KOPT-K1 (cell line): ENCODE measurements at regions not wholly inside any gene's neighbourhood (a gene's known extent, or its start where the extent isn't known, plus 50 kb on each side); places are given as distances from the start of the nearest gene placed in this dataset.

Experiments
- H3K27ac ChIP-seq: fragments of 200-600 bp; sonication (generic); 2 replicates; pipeline ENCODE4 v1.5.1; 2016; ENCODE audit warnings: antibody characterized with exemption, mild to moderate bottlenecking, low read depth, low read length; ENCODE audit not compliant: poor library complexity, severe bottlenecking
- H3K36me3 ChIP-seq: fragments of 200-600 bp; sonication (generic); 2 replicates; pipeline ENCODE4 v1.5.1; 2017; ENCODE audit warnings: antibody characterized with exemption, mild to moderate bottlenecking, low read length, moderate library complexity; ENCODE audit not compliant: insufficient read depth
- H3K9me3 ChIP-seq: fragments of 200-600 bp; sonication (generic); 2 replicates; pipeline ENCODE4 v1.5.1; 2017; ENCODE audit warnings: antibody characterized with exemption, low read length, mild to moderate bottlenecking; ENCODE audit not compliant: insufficient read depth, poor library complexity, severe bottlenecking

GRCh38 chr13:61477619-61478018 is 62.0 kb upstream of the PCDH20 start:
- no peaks in the 10 kb centered on the region for H3K9me3 ChIP-seq
- H3K27ac ChIP-seq = no peak overlapping the region
- no peaks in the 10 kb centered on the region for H3K36me3 ChIP-seq

GRCh38 chr13:61470786-61471185 is 55.1 kb upstream of the PCDH20 start:
- Histone ChIP-seq H3K27ac (no peak overlapping the region), H3K9me3 (no peaks in the 10 kb centered on the region), H3K36me3 (no peaks in the 10 kb centered on the region)

GRCh38 chr13:61466280-61466679 is 50.6 kb upstream of the PCDH20 start:
- H3K27ac ChIP-seq = no peak overlapping the region
- H3K9me3 ChIP-seq = no peaks in the 10 kb centered on the region
- no peaks in the 10 kb centered on the region for H3K36me3 ChIP-seq
